HG03139 (cell line): ENCODE measurements at regions not wholly inside any gene's neighbourhood (a gene's known extent, or its start where the extent isn't known, plus 50 kb on each side); places are given as distances from the start of the nearest gene placed in this dataset.
A peak's percentile ranks its signal among the peaks of the same experiment; 100 is the strongest.

Experiments used
- ATAC-seq: cut with Tn5 transposase; IDR thresholded peaks from one replicate; pipeline ENCODE4 v1.9.1; 2021; ENCODE audit not compliant: unreplicated experiment

GRCh38 chr1:104921525-104921924, 1171.8 kb downstream of the AMY1C start:
- ATAC-seq: no peak

DNA sequence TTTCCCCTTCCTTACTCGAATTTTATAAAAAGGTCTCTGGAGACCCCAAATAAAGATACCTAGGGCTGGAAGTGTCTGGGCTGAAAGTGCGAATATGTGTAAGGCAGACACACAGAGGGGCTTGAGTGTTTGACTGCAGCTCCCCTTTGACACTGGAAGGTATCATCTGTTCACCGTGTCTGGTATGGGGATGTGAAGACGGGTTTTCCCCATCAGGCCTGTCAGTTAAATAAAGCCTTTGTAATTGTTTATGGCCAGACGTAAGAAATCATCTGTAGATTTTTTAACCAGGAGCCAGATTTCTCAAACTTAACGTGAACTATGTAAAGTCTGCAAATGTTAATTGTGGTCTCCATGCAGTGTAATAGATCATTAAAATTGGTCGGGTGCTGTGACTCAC, 1173.4 kb downstream of the AMY1C start:
- ATAC-seq: no peak

DNA sequence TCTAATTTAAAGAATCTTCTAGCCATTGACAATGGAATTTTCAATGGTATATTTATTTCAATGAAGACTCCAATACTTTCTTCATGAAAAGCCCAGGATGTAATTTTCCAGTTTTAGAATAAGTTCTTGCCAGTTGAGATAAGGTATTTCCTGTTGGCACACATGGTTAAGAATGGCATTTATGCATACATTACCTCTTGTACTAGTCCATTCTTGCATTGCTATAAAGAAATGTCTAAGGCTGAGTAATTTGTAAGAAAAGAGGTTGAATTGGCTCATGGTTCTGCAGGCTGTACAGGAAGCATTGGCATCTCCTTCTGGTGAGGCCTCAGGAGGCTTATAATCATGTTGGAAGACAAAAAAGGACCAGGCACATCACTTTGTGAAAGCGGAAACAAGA, 1179.6 kb downstream of the AMY1C start:
- ATAC-seq: no peak

DNA sequence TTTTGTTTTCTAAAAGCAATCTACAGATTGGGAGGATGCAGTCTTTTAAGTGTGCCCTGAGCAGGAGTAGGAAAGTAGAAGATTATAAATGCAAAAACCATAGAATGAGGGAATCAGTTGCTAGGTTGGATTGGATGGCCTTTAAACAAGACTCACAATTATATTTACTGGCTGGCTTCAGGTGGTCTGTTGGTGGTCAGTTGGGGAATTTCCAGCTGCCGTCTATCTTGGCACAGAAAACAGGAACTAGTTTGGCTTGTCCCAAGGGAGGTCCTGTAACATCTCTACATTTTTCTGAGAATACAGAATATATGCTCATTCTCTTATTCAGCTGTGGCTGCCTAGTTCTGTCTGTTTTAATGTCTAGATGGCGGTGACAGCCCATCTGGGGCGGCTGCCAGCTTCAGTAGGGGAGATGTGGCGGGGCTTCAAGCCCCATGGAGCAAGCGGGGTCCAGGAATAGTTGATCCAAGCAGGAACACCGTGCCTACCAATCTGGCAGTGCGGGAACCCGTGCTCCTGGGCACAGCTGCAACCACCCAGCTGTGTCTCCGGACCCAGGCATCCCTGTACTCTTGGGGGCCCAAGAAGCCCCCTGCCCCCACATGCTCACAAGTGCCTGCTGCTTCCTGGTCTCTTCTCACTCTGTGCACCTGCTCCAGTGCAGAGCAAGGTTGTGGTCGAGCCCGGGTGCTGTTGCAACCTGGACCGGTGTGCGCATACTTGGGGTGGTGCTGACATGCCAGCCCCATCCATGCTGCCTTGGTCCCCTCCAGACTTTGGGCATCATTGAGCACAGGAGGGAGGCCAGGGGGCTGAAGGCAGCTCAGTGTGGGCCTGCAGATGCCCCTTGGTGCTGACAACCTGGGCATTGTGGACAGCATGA, 1182.6 kb downstream of the AMY1C start:
- ATAC-seq: no peak

DNA sequence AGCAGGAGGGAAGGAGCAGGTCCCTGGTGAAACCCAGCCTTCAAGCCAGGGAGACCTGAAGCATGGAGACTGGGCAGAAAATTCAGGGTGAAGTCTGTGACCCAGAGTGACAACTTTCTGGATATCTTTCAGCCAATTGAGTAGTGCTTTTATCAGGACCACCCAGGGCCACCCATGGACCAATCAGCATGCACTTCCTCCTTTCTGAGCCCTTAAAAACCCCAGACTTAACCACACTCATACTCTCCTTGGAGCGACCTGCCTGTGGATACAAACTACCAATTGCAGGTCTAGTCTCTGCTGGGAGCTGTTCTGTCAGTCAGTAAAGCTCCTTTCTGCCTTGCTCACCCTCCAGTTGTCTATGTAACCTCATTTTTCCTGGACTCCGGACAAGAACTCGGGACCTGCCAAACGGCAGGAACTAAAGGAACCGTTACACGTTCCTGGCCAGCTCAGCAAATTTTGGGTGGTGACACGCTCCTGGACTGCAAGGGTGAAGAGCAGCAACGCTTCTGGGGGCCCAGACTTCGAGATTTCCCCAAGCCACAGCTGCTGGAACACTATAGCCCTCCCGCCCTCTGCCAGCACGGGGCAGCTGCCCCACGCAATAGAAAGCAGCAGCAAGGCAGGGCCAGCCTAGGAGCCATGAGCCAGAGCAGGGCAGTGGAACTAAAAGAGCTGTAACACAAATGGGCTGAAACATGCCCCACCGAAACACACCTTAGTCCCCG, 1183.4 kb downstream of the AMY1C start:
- ATAC-seq: no peak

GRCh38 chr1:104933846-104934245, 1184.1 kb downstream of the AMY1C start:
- no peak for ATAC-seq

GRCh38 chr1:104945406-104945805, 1195.7 kb downstream of the AMY1C start:
- no peak for ATAC-seq

DNA sequence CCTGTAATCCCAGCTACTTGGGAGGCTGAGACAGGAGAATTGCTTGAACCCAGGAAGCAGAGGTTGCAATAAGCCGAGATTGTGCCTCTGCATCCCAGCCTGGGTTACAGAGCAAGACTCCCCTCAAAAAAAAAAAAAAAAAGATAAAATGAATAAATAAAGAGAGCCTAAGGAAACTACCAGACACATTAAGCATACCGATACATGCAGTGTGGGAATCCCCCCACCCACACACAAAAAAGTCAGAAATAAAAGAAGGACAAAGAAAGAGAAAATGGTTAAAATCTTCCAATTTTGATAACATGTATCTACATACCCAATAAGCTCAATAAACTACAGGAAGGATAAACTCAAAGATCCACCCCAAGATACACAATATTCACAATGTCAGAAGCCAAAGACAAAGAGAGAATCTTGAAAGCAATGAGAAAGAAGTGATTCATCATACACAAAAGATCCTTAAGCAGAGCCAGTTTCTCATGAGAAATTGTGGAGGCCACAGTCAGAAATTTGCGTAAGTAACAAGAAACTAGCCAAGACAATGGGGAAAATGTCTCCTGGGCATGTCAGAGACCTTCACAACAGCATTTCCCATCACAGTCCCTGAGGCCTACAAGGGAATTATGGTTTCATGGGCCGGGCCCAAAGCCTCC, 1197.0 kb downstream of the AMY1C start:
- ATAC-seq: no peak

DNA sequence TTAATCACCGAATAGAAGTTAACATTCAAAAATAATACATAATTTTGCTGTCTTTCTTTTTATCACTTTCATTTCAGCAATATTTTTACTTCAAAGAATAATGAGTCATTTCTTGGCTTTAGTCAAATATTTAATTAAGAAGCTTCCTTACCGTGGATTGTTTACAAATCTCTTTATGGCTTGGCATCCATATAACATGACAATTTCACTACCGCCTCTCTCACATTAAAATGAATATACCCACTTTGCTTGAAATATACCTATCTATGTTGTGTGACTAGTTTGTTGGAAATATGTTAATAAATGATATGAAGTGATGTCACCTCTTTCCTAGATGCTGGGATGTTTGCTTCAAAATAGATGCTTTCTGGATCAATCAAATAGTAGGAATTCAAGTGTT, 1203.9 kb downstream of the AMY1C start:
- no peak for ATAC-seq

GRCh38 chr1:104973516-104973915, 1223.8 kb downstream of the AMY1C start:
- ATAC-seq: no peak

DNA sequence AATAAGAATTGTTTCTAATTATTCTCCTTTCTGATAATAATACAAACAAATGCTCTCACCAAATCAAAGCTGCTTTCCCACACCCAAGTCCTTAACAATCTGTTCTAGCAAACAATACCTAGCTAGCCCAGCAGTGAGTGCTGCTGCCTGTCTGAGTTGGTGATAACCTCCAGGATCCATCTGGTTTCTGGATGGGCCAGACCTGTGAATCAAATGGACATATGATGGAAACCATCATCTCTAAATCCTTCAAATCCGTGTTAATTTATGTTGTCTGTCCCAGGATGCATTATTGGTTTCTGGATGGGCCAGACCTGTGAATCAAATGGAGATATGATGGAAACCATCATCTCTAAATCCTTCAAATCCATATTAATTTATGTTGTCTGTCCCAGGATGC, 1230.0 kb downstream of the AMY1C start:
- ATAC-seq: no peak

- ATAC-seq: peak; percentile 76
Observed at GRCh38 chr1:104987210-104987609, 1237.5 kb downstream of the AMY1C start.

DNA sequence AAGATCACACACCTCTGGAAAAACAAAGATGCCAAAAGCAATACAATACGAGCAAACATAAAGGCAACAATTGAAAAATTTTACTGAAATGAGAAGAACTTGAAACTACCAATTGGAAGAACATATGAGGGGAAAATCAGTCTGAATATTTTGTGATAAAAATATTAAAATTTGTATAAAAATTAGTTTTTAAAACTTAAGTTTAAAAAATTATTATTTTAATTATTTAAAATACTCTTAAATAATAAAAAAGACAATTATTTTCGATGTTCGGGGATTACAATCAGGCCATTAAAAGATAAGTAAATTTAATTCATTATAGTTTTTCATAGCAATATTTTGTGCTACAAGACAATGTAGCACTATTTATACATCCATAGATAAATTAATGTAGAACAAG, 1239.3 kb downstream of the AMY1C start:
- no peak for ATAC-seq

GRCh38 chr1:104991702-104992101, 1242.0 kb downstream of the AMY1C start:
- ATAC-seq: no peak

DNA sequence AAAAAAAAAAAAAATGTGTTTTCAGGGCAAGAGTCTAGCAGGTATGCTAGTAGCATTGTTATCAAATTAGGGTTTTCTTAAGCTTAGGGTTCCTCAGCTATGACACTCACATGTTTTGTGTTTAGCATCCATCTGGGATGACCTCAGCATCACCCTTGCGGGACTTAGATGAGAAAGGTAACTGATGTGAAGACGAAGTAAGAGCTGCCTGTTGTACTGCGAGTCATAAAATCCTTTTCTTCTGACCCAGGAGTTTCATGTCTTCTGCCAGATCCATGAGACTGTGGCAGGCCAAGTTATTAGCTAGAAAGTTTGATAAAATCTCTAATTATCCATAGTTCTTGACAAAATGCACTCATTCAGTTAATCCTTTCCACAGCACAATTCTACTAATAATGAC, 1251.1 kb downstream of the AMY1C start:
- ATAC-seq: no peak

- no peak for ATAC-seq
Observed at GRCh38 chr1:105004515-105004914, 1254.8 kb downstream of the AMY1C start.

DNA sequence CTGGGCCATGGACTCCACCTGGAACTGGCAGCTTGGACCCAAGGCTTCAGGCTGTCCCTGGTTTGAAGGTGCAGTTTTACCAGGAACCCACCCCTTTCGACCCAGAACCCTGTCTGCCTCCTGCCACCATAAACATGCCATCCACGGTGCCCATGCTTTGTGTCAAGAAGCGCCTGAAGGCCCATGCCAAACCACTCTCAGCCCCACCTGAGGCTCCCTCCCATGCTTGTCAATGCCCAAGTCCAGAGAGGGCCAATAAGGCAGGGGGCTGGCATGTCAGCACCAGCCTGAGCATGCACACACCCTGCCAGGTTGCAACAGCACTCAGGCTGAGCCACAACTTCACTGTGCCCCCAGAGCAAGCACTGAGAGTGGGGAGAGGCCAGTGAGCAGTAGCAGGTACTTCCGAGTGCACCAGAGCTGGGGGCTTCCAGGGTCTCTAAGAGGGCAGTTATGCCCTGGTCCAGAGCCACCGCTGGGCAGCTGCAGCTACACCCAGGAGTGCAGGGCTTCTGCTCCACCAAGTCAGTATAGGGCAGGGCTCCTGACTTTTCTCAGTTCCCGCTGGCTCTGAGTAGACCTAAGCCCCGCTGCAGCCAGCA, 1256.0 kb downstream of the AMY1C start:
- no peak for ATAC-seq

DNA sequence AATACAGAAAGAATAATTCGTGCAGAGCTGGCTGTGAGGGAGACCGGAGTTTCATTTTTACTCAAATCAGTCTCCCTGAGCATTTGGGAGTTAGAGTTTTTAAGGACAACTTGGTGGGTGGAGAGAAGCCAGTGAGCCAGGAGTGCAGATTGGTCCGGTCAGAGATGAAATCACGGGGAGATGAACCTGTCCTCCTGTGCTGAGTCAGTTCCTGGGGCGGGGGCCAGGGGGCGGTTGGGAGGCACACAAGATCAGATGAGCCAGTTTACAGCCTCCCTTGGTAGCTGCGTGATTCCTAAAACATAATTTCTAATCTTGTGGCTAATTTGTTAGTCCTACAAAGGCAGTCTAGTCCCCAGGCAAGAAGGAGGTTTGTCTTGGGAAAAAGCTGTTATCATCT, 1267.9 kb downstream of the AMY1C start:
- no peak for ATAC-seq

DNA sequence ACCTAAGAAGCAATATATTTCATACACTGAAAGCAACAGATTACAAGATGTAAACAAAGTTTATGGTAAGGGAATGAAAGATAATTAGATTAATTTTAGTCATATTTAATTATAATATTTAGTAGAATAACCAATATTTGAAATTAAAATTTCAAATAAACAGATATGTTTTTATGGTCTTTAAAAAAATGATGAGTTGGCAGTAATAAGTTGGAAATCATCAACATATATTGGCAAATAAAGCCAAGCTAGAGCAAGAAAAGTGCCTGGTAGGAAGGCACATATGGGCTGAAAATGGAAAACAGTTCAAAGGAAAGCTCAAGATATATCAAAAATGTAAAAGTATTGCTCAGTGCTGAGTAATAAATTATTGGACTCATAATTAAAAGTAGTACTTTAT, 1274.0 kb downstream of the AMY1C start:
- no peak for ATAC-seq

DNA sequence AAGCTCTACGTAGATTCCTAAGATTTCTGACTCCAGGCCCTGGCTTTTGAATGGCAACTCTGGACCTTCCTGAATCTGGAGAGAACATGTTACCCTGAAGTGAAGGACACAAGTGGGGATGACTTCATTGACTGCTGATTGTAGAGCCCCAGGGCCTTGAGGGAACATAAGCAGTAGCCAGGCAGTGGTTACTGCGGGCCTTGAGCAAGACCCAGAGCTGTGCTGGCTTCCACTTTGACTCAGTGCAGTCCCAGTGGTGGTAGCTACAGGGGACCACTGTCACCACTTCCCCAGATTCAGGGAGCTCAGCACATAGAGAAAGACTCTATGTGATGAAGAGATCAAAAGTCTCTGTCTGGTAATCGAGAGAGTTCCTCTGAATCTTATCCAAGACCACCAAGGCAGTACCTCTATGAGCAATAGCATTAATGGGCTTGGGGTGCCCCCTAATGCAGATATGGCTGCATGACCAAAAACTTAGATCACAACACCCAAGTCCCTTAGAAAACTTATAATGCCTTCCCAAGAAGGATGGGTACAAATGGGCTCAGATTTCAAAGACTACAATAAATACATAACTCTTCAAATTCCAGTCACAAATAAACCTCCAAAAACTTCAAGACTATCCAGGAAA, 1278.3 kb downstream of the AMY1C start:
- ATAC-seq: no peak

- no peak for ATAC-seq
Observed at GRCh38 chr1:105072446-105072845, 1322.7 kb downstream of the AMY1C start.
